ENCODE measurements at regions not wholly inside any gene's neighbourhood (a gene's known extent, or its start where the extent isn't known, plus 50 kb on each side); places are given as distances from the start of the nearest gene placed in this dataset.

DNA sequence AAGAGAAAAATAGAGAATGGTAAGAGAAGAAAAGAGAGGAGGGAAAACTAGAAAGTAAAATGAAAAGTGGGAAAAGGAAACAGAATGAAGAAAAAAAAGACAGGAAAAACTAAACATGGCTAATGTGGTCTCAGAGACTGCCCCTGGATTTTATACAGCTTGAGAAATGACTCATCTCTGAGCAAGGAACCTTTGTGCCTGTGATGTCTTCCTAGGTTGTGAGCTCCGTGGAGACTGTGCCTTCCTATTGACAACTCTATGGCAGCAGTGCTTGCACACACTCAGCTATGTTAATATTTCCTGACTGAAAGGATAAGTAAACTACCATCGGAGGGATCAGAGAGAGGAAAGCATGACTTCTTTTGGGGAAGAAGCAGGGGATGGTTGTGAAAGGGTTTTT, 203.8 kb downstream of the RDH14 start:
- Histone ChIP-seq H3K4me3 (ENCODE audit: extremely low read depth in 1 of 4, insufficient read depth in 2 of 4, low read depth in 3 of 4, low read length in 4 of 4) (no peak overlapping the region), H4K5ac (ENCODE audit: insufficient read length, low read depth, low read length) (no peak overlapping the region), H2AFZ (ENCODE audit: low read length) (no peak overlapping the region), H3K36me3 (ENCODE audit: control insufficient read depth in 2 of 4, insufficient read depth in 4 of 4, low read length in 3 of 4) (no peaks in the 10 kb centered on the region), H3K56ac (replicated peaks; ENCODE audit: insufficient read length, low read depth, low read length) (no peak overlapping the region), H2BK120ac (replicated peaks; ENCODE audit: low read depth, low read length) (no peak overlapping the region), H3K27ac (ENCODE audit: low read depth, low read length) (no peak overlapping the region), H2AK5ac (ENCODE audit: low read depth, low read length) (no peak overlapping the region), H3K79me1 (ENCODE audit: low read depth, low read length) (no peaks in the 10 kb centered on the region), H4K8ac (ENCODE audit: extremely low read depth, insufficient read depth, low read length) (no peak overlapping the region), H4K91ac (replicated peaks; ENCODE audit: insufficient read length, low read length) (no peak overlapping the region), H2BK20ac (ENCODE audit: low read length) (no peak overlapping the region), H3K14ac (ENCODE audit: insufficient read length) (no peak overlapping the region), H3K18ac (ENCODE audit: extremely low read depth, low read length) (no peak overlapping the region), H3K79me2 (ENCODE audit: control insufficient read depth in 1 of 2, insufficient read depth in 2 of 2, low read length in 2 of 2) (no peaks in the 10 kb centered on the region), H2BK15ac (ENCODE audit: low read length) (no peak overlapping the region), H3K23ac (ENCODE audit: insufficient read length) (no peak overlapping the region), H3K9me3 (ENCODE audit: insufficient read depth in 2 of 2, low read depth in 1 of 2, low read length in 1 of 2) (no peaks in the 10 kb centered on the region), H3K27me3 (replicated peaks in 1 of 4; ENCODE audit: control insufficient read depth in 3 of 4, extremely low read depth in 1 of 4, insufficient read depth in 3 of 4, low read length in 3 of 4) (no peaks in the 10 kb centered on the region), H2BK12ac (ENCODE audit: low read depth, low read length) (no peak overlapping the region), H2BK5ac (ENCODE audit: low read depth, low read length) (no peak overlapping the region), H3K4ac (replicated peaks; ENCODE audit: insufficient read length, low read depth, low read length) (no peak overlapping the region), H3K4me1 (replicated peaks in 1 of 4; ENCODE audit: control insufficient read depth in 3 of 4, insufficient read depth in 4 of 4, low read length in 3 of 4) (no peaks in the 10 kb centered on the region), H4K20me1 (replicated peaks in 1 of 2; ENCODE audit: control insufficient read depth in 1 of 2, insufficient read depth in 2 of 2, low read length in 2 of 2) (no peaks in the 10 kb centered on the region), H3K9ac (replicated peaks in 1 of 4; ENCODE audit: extremely low read depth in 1 of 4, low read depth in 3 of 4, low read length in 3 of 4) (no peak overlapping the region), H3K4me2 (ENCODE audit: insufficient read depth in 1 of 2, low read depth in 2 of 2, low read length in 2 of 2) (no peak overlapping the region), H3K23me2 (ENCODE audit: low read depth, low read length) (no peaks in the 10 kb centered on the region)
- 86% methylated on average over 2 of the region's 2 CpGs; no CpG with 5 or more reads in 1 of the 2 experiments for WGBS, 2 experiments (ENCODE audit: extremely low coverage in 1 of 2, insufficient coverage in 1 of 2, insufficient read length in 1 of 2, insufficient replicate concordance in 2 of 2, low coverage in 1 of 2, low lambda C conversion rate in 2 of 2, missing lambda C conversion rate in 1 of 2)
- DNase-seq (ENCODE audit: low read depth in 1 of 2, low spot score in 2 of 2) (no peak), FAIRE-seq (no peak)
- POLR2A ChIA-PET (ENCODE audit: partially characterized antibody): no interaction called here
- CTCF ChIA-PET (ENCODE audit: partially characterized antibody): no interaction called here
- TF ChIP-seq KDM5A (IDR thresholded peaks at IDR 0.05; ENCODE audit: low read length) (no peak), RFX5 (IDR thresholded peaks at IDR 0.05; ENCODE audit: borderline replicate concordance, low read depth, low read length) (no peak), SP2 (IDR thresholded peaks at IDR 0.05; ENCODE audit: low read length) (no peak), CTBP2 (IDR thresholded peaks at IDR 0.05; ENCODE audit: borderline replicate concordance, insufficient read depth, insufficient read length, low read length) (no peak), KDM4A (IDR thresholded peaks at IDR 0.05; ENCODE audit: low read depth, low read length, severe bottlenecking) (no peak), CHD1 (IDR thresholded peaks at IDR 0.05; ENCODE audit: low read depth, low read length) (no peak), EGR1 (IDR thresholded peaks at IDR 0.05; ENCODE audit: borderline replicate concordance, low read depth, low read length) (no peak), HDAC6 (IDR thresholded peaks at IDR 0.05; ENCODE audit: low read depth, low read length) (no peak)
